GM23338 (cell line): ENCODE measurements at regions not wholly inside any gene's neighbourhood (a gene's known extent, or its start where the extent isn't known, plus 50 kb on each side); places are given as distances from the start of the nearest gene placed in this dataset.
A peak's percentile ranks its signal among the peaks of the same experiment; 100 is the strongest.

ENCODE experiments used
- ATAC-seq: fragments of 200-7000 bp; cut with Tn5 transposase; 3 replicates; pipeline ENCODE4 v1.9.1; 2020
- DNase-seq: peaks from one replicate; pipeline ENCODE4 v3.0.0-alpha.2; 2015; ENCODE audit warnings: low spot score
- H2AFZ ChIP-seq: fragments of 200-600 bp; sonication (generic); 2 replicates; pipeline ENCODE4 v1.8.0; 2016; ENCODE audit warnings: antibody characterized with exemption, mild to moderate bottlenecking, moderate library complexity
- H3F3A ChIP-seq: fragments of 200-600 bp; sonication (generic); replicated peaks from 2 replicates; pipeline ENCODE4 v1.8.0; 2017; ENCODE audit warnings: antibody characterized with exemption, mixed run types, low read depth
- H3K27ac ChIP-seq: fragments of 200-600 bp; sonication (generic); 2 replicates; pipeline ENCODE4 v1.6.1; 2016; ENCODE audit warnings: low read depth
- H3K27me3 ChIP-seq: fragments of 200-600 bp; sonication (generic); 2 replicates; pipeline ENCODE4 v1.8.0; 2016; ENCODE audit warnings: mild to moderate bottlenecking, mixed run types, moderate library complexity; ENCODE audit not compliant: insufficient read depth
- H3K36me3 ChIP-seq: fragments of 200-600 bp; sonication (generic); 2 replicates; pipeline ENCODE4 v1.8.0; 2016; ENCODE audit warnings: mild to moderate bottlenecking; ENCODE audit not compliant: insufficient read depth
- H3K4me1 ChIP-seq: fragments of 200-600 bp; sonication (generic); 2 replicates; pipeline ENCODE4 v1.8.0; 2016; ENCODE audit warnings: mild to moderate bottlenecking, moderate library complexity; ENCODE audit not compliant: insufficient read depth
- H3K4me2 ChIP-seq: fragments of 200-600 bp; sonication (generic); 2 replicates; pipeline ENCODE4 v1.7.1; 2017; ENCODE audit warnings: mixed run types
- H3K4me3 ChIP-seq: fragments of 200-600 bp; sonication (generic); 2 replicates; pipeline ENCODE4 v1.6.1; 2016; ENCODE audit warnings: mixed run types
- H3K79me2 ChIP-seq: fragments of 200-600 bp; sonication (generic); replicated peaks from 2 replicates; pipeline ENCODE4 v1.8.0; 2017; ENCODE audit warnings: mild to moderate bottlenecking; ENCODE audit not compliant: insufficient read depth
- H3K9me2 ChIP-seq: fragments of 200-600 bp; sonication (generic); 2 replicates; pipeline ENCODE4 v1.8.0; 2017; ENCODE audit not compliant: insufficient read depth
- H4K20me1 ChIP-seq: fragments of 200-600 bp; sonication (generic); replicated peaks from 2 replicates; pipeline ENCODE4 v1.8.0; 2017; ENCODE audit warnings: mild to moderate bottlenecking; ENCODE audit not compliant: insufficient read depth
- H3K27ac Mint-ChIP-seq: 2 replicates; pipeline ENCODE4 v1.8.0; 2020; ENCODE audit warnings: inconsistent platforms, mild to moderate bottlenecking, moderate library complexity, mixed read lengths
- H3K27me3 Mint-ChIP-seq: 3 replicates; pipeline ENCODE4 v1.8.0; 2022; ENCODE audit warnings: low read depth, mild to moderate bottlenecking, moderate library complexity, mixed read lengths, inconsistent platforms; ENCODE audit not compliant: insufficient read depth, poor library complexity
- H3K36me3 Mint-ChIP-seq: 3 replicates; pipeline ENCODE4 v1.8.0; 2021; ENCODE audit warnings: low read depth, mild to moderate bottlenecking, inconsistent platforms, moderate library complexity, mixed read lengths
- H3K4me1 Mint-ChIP-seq: 3 replicates; pipeline ENCODE4 v1.8.0; 2020; ENCODE audit warnings: mild to moderate bottlenecking, inconsistent platforms, mixed read lengths
- H3K4me3 Mint-ChIP-seq: 3 replicates; pipeline ENCODE4 v1.8.0; 2021; ENCODE audit warnings: moderate library complexity, mild to moderate bottlenecking, inconsistent platforms, mixed read lengths
- H3K9me3 Mint-ChIP-seq: 3 replicates; pipeline ENCODE4 v1.8.0; 2020; ENCODE audit warnings: moderate library complexity, mild to moderate bottlenecking, inconsistent platforms, mixed read lengths
- CREB1 ChIP-seq: fragments of 250-450 bp; sonication (Bioruptor Pico); IDR thresholded peaks from 2 replicates; pipeline ENCODE4 v1.5.0; 2020; ENCODE audit warnings: low read depth, mild to moderate bottlenecking, moderate library complexity
- CTCF ChIP-seq, 2 experiments: fragments of 200-600 bp in 1 of 2; sonication (generic) in 1 of 2; conservative IDR thresholded peaks; 2 replicates each; pipeline versions ENCODE4 v1.5.1 to v1.6.1; 2016 to 2017; ENCODE audit warnings: antibody characterized with exemption in 2 of 2, low read depth in 2 of 2, mild to moderate bottlenecking in 2 of 2, moderate library complexity in 1 of 2
- ETS1 ChIP-seq: IDR thresholded peaks from 2 replicates; pipeline ENCODE4 v1.6.1; 2016; ENCODE audit warnings: antibody characterized with exemption
- EZH2 ChIP-seq: fragments of 200-600 bp; sonication (generic); IDR thresholded peaks from one replicate; pipeline ENCODE4 v1.8.0; 2017; ENCODE audit warnings: antibody characterized with exemption, mild to moderate bottlenecking, low read depth; ENCODE audit not compliant: unreplicated experiment
- EZH2phosphoT487 ChIP-seq: fragments of 200-600 bp; sonication (generic); IDR thresholded peaks from one replicate; pipeline ENCODE4 v1.8.1; 2018; ENCODE audit warnings: antibody characterized with exemption; ENCODE audit not compliant: unreplicated experiment
- JUNB ChIP-seq: IDR thresholded peaks from one replicate; pipeline ENCODE4 v1.6.1; 2016; ENCODE audit warnings: antibody characterized with exemption; ENCODE audit not compliant: unreplicated experiment
- NANOG ChIP-seq: IDR thresholded peaks from 2 replicates; pipeline ENCODE4 v1.6.1; 2016; ENCODE audit warnings: antibody characterized with exemption, borderline replicate concordance
- POLR2AphosphoS5 ChIP-seq: IDR thresholded peaks from 2 replicates; pipeline ENCODE4 v1.6.1; 2016; ENCODE audit warnings: antibody characterized with exemption, low read depth
- REST ChIP-seq: IDR thresholded peaks from one replicate; pipeline ENCODE4 v1.6.1; 2018; ENCODE audit warnings: antibody characterized with exemption; ENCODE audit not compliant: unreplicated experiment
- STAT1 ChIP-seq: IDR thresholded peaks from one replicate; pipeline ENCODE4 v1.6.1; 2016; ENCODE audit warnings: antibody characterized with exemption; ENCODE audit not compliant: unreplicated experiment
- ZNF114 ChIP-seq: fragments of 250-450 bp; sonication (Bioruptor Pico); IDR thresholded peaks from 2 replicates; pipeline ENCODE4 v1.5.0; 2020; ENCODE audit warnings: mild to moderate bottlenecking, moderate library complexity

GRCh38 chr1:70499695-70500094 is 88.6 kb downstream of the CTH start:
- no peaks in the 10 kb centered on the region for H3K36me3 Mint-ChIP-seq
- Histone ChIP-seq H3K4me2 (no peak overlapping the region), H2AFZ (no peak overlapping the region), H3K27me3 (no peaks in the 10 kb centered on the region), H3K36me3 (no peaks in the 10 kb centered on the region), H3K4me3 (no peak overlapping the region), H3K79me2 (no peaks in the 10 kb centered on the region), H3K9me2 (no peaks in the 10 kb centered on the region), H3F3A (no peaks in the 10 kb centered on the region), H4K20me1 (no peaks in the 10 kb centered on the region), H3K27ac (no peak overlapping the region), H3K4me1 (no peaks in the 10 kb centered on the region)
- ATAC-seq, result no peak
- H3K9me3 Mint-ChIP-seq, result no peaks in the 10 kb centered on the region
- H3K4me1 Mint-ChIP-seq, result no peaks in the 10 kb centered on the region
- TF ChIP-seq REST, result no peak
- TF ChIP-seq CTCF (conservative IDR thresholded peaks at IDR 0.05; ENCODE audit: low read depth in 2 of 2), result no peak
- no peak for TF ChIP-seq NANOG
- no peak for TF ChIP-seq POLR2AphosphoS5
- TF ChIP-seq ZNF114 (CRISPR knock-in tag), result no peak
- no peak for TF ChIP-seq STAT1
- TF ChIP-seq EZH2, result no peak
- TF ChIP-seq ETS1, result no peak
- no peak for TF ChIP-seq EZH2phosphoT487
- TF ChIP-seq CREB1 (CRISPR knock-in tag), result no peak
- H3K27me3 Mint-ChIP-seq, result no peaks in the 10 kb centered on the region
- H3K27ac Mint-ChIP-seq, result no peak overlapping the region
- no peak for DNase-seq
- no peak overlapping the region for H3K4me3 Mint-ChIP-seq

GRCh38 chr1:70503358-70503757 is 92.3 kb downstream of the CTH start:
- no peak for DNase-seq
- no peak for ATAC-seq
- no peaks in the 10 kb centered on the region for H3K9me3 Mint-ChIP-seq
- TF ChIP-seq CTCF (conservative IDR thresholded peaks at IDR 0.05; ENCODE audit: low read depth in 2 of 2), result no peak
- no peak for TF ChIP-seq EZH2phosphoT487
- TF ChIP-seq JUNB, result no peak
- no peak for TF ChIP-seq ZNF114 (CRISPR knock-in tag)

More at GRCh38 chr1:70503358-70503757, 92.3 kb downstream of the CTH start:
- no peak overlapping the region for H3K27ac Mint-ChIP-seq
- Histone ChIP-seq H3K27ac (no peak overlapping the region), H3K9me2 (no peaks in the 10 kb centered on the region), H3K27me3 (no peaks in the 10 kb centered on the region), H3K79me2 (no peaks in the 10 kb centered on the region), H4K20me1 (no peaks in the 10 kb centered on the region), H3K4me2 (no peak overlapping the region), H3K36me3 (no peaks in the 10 kb centered on the region), H3F3A (no peaks in the 10 kb centered on the region), H2AFZ (peak overlapping the region; percentile 28; the same call in 1 of the 2 replicates), H3K4me3 (no peak overlapping the region), H3K4me1 (no peaks in the 10 kb centered on the region)
- peaks cover 8% of the 10 kb centered on the region for H3K4me1 Mint-ChIP-seq
- no peaks in the 10 kb centered on the region for H3K36me3 Mint-ChIP-seq
- H3K27me3 Mint-ChIP-seq, result no peaks in the 10 kb centered on the region
- no peak overlapping the region for H3K4me3 Mint-ChIP-seq
